DMS 273 (cell line): ENCODE measurements at regions not wholly inside any gene's neighbourhood (a gene's known extent, or its start where the extent isn't known, plus 50 kb on each side); places are given as distances from the start of the nearest gene placed in this dataset.

Source experiments
- DNase-seq: peaks from one replicate; lab custom pipeline; 2025; ENCODE audit not compliant: unreplicated experiment; lab: John Stamatoyannopoulos, UW

GRCh38 chr1:234709473-234710228 lies 99.7 kb upstream of the IRF2BP2 start:
- DNase-seq: peak; percentile 65

- DNase-seq: no peak
Observed at GRCh38 chr1:234708700-234709395, 98.9 kb upstream of the IRF2BP2 start.

GRCh38 chr1:234707641-234708040 lies 97.7 kb upstream of the IRF2BP2 start:
- no peak for DNase-seq

- no peak for DNase-seq
Observed at GRCh38 chr1:234706931-234707330, 97.0 kb upstream of the IRF2BP2 start.

- DNase-seq: no peak
Observed at GRCh38 chr1:234706199-234706598, 96.2 kb upstream of the IRF2BP2 start.

- DNase-seq: no peak
Observed at GRCh38 chr1:234705615-234706014, 95.6 kb upstream of the IRF2BP2 start.

GRCh38 chr1:234704106-234704887 lies 94.3 kb upstream of the IRF2BP2 start:
- DNase-seq: no peak

- DNase-seq: no peak
Observed at GRCh38 chr1:234702342-234703000, 92.5 kb upstream of the IRF2BP2 start.

GRCh38 chr1:234701737-234702341 lies 91.9 kb upstream of the IRF2BP2 start:
- peak; percentile 80 for DNase-seq

GRCh38 chr1:234699795-234700665 lies 90.1 kb upstream of the IRF2BP2 start:
- peak; percentile 97 for DNase-seq

GRCh38 chr1:234698686-234699085 lies 88.7 kb upstream of the IRF2BP2 start:
- peak; percentile 92 for DNase-seq

GRCh38 chr1:234697741-234698140 lies 87.8 kb upstream of the IRF2BP2 start:
- no peak for DNase-seq

- DNase-seq: no peak
Observed at GRCh38 chr1:234697015-234697414, 87.0 kb upstream of the IRF2BP2 start.

GRCh38 chr1:234696148-234696576 lies 86.2 kb upstream of the IRF2BP2 start:
- no peak for DNase-seq

- DNase-seq: peak; percentile 38
Observed at GRCh38 chr1:234694661-234695060, 84.7 kb upstream of the IRF2BP2 start.

- peak; percentile 81 for DNase-seq
Observed at GRCh38 chr1:234692966-234693580, 83.1 kb upstream of the IRF2BP2 start.

GRCh38 chr1:234691567-234691966 lies 81.6 kb upstream of the IRF2BP2 start:
- peak; percentile 38 for DNase-seq

- no peak for DNase-seq
Observed at GRCh38 chr1:234690872-234691271, 80.9 kb upstream of the IRF2BP2 start.

- DNase-seq: no peak
Observed at GRCh38 chr1:234689236-234689635, 79.3 kb upstream of the IRF2BP2 start.
